ENCODE measurements at regions not wholly inside any gene's neighbourhood (a gene's known extent, or its start where the extent isn't known, plus 50 kb on each side); places are given as distances from the start of the nearest gene placed in this dataset.

DNA sequence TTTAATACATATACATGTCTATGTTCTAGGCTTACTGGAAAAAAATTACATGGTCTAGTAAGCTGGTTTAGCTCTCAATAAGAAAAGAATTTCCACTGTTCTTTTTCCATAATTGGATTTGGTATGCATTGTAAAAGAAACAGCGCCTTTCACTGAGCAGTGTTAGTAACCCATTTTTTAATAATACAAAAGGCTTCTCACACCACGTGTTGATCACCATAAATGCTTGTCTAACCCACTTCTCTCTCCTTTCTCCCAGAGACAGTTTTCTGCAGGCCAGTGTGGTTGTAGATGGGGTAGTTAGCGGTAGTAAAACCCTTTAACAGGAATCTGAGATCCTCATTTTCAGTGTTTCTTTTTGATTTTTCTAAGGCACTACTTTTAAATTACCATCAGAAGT is 348.7 kb upstream of the MANEA start:
- H3K79me2 ChIP-seq (ENCODE audit: insufficient read depth, low read length) = no peaks in the 10 kb centered on the region
- H3K4me1 ChIP-seq (ENCODE audit: control insufficient read depth in 1 of 2, insufficient read depth in 2 of 2, low read length in 2 of 2) = no peaks in the 10 kb centered on the region
- TF ChIP-seq FOSL1 (IDR thresholded peaks at IDR 0.05; ENCODE audit: low read depth) = no peak
- TF ChIP-seq, protein P1, sequence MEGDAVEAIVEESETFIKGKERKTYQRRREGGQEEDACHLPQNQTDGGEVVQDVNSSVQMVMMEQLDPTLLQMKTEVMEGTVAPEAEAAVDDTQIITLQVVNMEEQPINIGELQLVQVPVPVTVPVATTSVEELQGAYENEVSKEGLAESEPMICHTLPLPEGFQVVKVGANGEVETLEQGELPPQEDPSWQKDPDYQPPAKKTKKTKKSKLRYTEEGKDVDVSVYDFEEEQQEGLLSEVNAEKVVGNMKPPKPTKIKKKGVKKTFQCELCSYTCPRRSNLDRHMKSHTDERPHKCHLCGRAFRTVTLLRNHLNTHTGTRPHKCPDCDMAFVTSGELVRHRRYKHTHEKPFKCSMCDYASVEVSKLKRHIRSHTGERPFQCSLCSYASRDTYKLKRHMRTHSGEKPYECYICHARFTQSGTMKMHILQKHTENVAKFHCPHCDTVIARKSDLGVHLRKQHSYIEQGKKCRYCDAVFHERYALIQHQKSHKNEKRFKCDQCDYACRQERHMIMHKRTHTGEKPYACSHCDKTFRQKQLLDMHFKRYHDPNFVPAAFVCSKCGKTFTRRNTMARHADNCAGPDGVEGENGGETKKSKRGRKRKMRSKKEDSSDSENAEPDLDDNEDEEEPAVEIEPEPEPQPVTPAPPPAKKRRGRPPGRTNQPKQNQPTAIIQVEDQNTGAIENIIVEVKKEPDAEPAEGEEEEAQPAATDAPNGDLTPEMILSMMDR (IDR thresholded peaks at IDR 0.05 in 2 of 3, conservative IDR thresholded peaks at IDR 0.05 in 1 of 3; ENCODE audit: borderline replicate concordance in 1 of 3, insufficient read depth in 1 of 3, low read depth in 2 of 3, low read length in 2 of 3) = no peak
- TF ChIP-seq SP1 (IDR thresholded peaks at IDR 0.05; ENCODE audit: low read depth) = no peak
- no peak for TF ChIP-seq ZFX (IDR thresholded peaks at IDR 0.05)
- TF ChIP-seq, protein P2, sequence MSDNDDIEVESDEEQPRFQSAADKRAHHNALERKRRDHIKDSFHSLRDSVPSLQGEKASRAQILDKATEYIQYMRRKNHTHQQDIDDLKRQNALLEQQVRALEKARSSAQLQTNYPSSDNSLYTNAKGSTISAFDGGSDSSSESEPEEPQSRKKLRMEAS (IDR thresholded peaks at IDR 0.05) = no peak
- no peak for TF ChIP-seq POLR2AphosphoS5 (IDR thresholded peaks at IDR 0.05; ENCODE audit: low read depth, low read length)
- TF ChIP-seq SIN3A (IDR thresholded peaks at IDR 0.05; ENCODE audit: low read depth) = no peak
- no peak overlapping the region for H3K9ac ChIP-seq (ENCODE audit: low read length)
- ChIA-PET POLR2A (no interaction called here), CTCF (no interaction called here), RAD21 (ENCODE audit: low non-redundant PET in 1 of 2, low total read pairs in 2 of 2, uncharacterized antibody in 2 of 2, unreplicated experiment in 2 of 2) (no interaction called here)
- no peak overlapping the region for H3K27ac ChIP-seq (ENCODE audit: low read depth, low read length)
- intact Hi-C loops (cut with micrococcal nuclease) = no loop called here
- DNase-seq (ENCODE audit: low read depth, low spot score) = no peak
- ATAC-seq = no peak
- H3K9me3 ChIP-seq (ENCODE audit: control insufficient read depth in 1 of 2, insufficient read depth in 1 of 2, low read depth in 1 of 2, low read length in 2 of 2) = no peaks in the 10 kb centered on the region
- H3K4me3 ChIP-seq (replicated peaks in 1 of 2; ENCODE audit: low read depth in 1 of 2, low read length in 2 of 2) = no peak overlapping the region
- no TSS peak for BruUV-seq (replicated peaks)
- H3K36me3 ChIP-seq (ENCODE audit: control insufficient read depth in 1 of 2, insufficient read depth in 2 of 2, low read length in 2 of 2) = no peaks in the 10 kb centered on the region
- no peaks in the 10 kb centered on the region for H3K9me2 ChIP-seq (ENCODE audit: insufficient read depth)
- H3K27me3 ChIP-seq (ENCODE audit: insufficient read depth, low read length) = no peaks in the 10 kb centered on the region
- no peaks in the 10 kb centered on the region for H4K20me1 ChIP-seq (ENCODE audit: insufficient read depth)
- H2AFZ ChIP-seq (ENCODE audit: low read depth, low read length, poor library complexity, severe bottlenecking) = no peak overlapping the region
- no peak overlapping the region for H3K4me2 ChIP-seq (ENCODE audit: low read length)

GRCh38 chr6:95230071-95230740 is 347.1 kb upstream of the MANEA start:
- Histone ChIP-seq H3K27ac (ENCODE audit: low read depth, low read length) (no peak overlapping the region), H3K4me3 (replicated peaks in 1 of 2; ENCODE audit: low read depth in 1 of 2, low read length in 2 of 2) (no peak overlapping the region), H3K9me2 (ENCODE audit: insufficient read depth) (no peaks in the 10 kb centered on the region), H4K20me1 (ENCODE audit: insufficient read depth) (no peaks in the 10 kb centered on the region), H3K27me3 (ENCODE audit: insufficient read depth, low read length) (no peaks in the 10 kb centered on the region), H3K9me3 (ENCODE audit: control insufficient read depth in 1 of 2, insufficient read depth in 1 of 2, low read depth in 1 of 2, low read length in 2 of 2) (no peaks in the 10 kb centered on the region), H3K4me2 (ENCODE audit: low read length) (no peak overlapping the region), H2AFZ (ENCODE audit: low read depth, low read length, poor library complexity, severe bottlenecking) (no peak overlapping the region), H3K4me1 (ENCODE audit: control insufficient read depth in 1 of 2, insufficient read depth in 2 of 2, low read length in 2 of 2) (no peaks in the 10 kb centered on the region), H3K79me2 (ENCODE audit: insufficient read depth, low read length) (no peaks in the 10 kb centered on the region), H3K9ac (ENCODE audit: low read length) (no peak overlapping the region), H3K36me3 (ENCODE audit: control insufficient read depth in 1 of 2, insufficient read depth in 2 of 2, low read length in 2 of 2) (no peaks in the 10 kb centered on the region)
- ChIA-PET RAD21 (ENCODE audit: low non-redundant PET in 1 of 2, low total read pairs in 2 of 2, uncharacterized antibody in 2 of 2, unreplicated experiment in 2 of 2) (no interaction called here), CTCF (no interaction called here), POLR2A (no interaction called here)
- no peak for ATAC-seq
- intact Hi-C loops (cut with micrococcal nuclease) = no loop called here
- no TSS peak for BruUV-seq (replicated peaks)
- no peak for DNase-seq (ENCODE audit: low read depth, low spot score)
- TF ChIP-seq ZBTB33 (IDR thresholded peaks at IDR 0.05; ENCODE audit: extremely low read depth, insufficient replicate concordance, low read length) = no peak
- TF ChIP-seq, protein P1 (IDR thresholded peaks at IDR 0.05 in 2 of 3, conservative IDR thresholded peaks at IDR 0.05 in 1 of 3; ENCODE audit: borderline replicate concordance in 1 of 3, insufficient read depth in 1 of 3, low read depth in 2 of 3, low read length in 2 of 3) = no peak
- no peak for TF ChIP-seq POLR2AphosphoS5 (IDR thresholded peaks at IDR 0.05; ENCODE audit: low read depth, low read length)
- TF ChIP-seq FOSL1 (IDR thresholded peaks at IDR 0.05; ENCODE audit: low read depth) = no peak
- no peak for TF ChIP-seq CEBPB (IDR thresholded peaks at IDR 0.05; ENCODE audit: low read depth)
- no peak for TF ChIP-seq TCF7L2 (IDR thresholded peaks at IDR 0.05; ENCODE audit: borderline replicate concordance, extremely low read depth, insufficient read depth, insufficient read length)
- no peak for TF ChIP-seq EZH2phosphoT487 (IDR thresholded peaks at IDR 0.05; ENCODE audit: borderline replicate concordance)
- no peak for TF ChIP-seq RAD21 (IDR thresholded peaks at IDR 0.05; ENCODE audit: low read depth)
- no peak for TF ChIP-seq CBX3 (IDR thresholded peaks at IDR 0.05; ENCODE audit: low read depth)
